H1 (cell line): ENCODE measurements at regions not wholly inside any gene's neighbourhood (a gene's known extent, or its start where the extent isn't known, plus 50 kb on each side); places are given as distances from the start of the nearest gene placed in this dataset.

Experiments used
- EGR1 ChIP-seq: IDR thresholded peaks from 2 replicates; pipeline ENCODE4 v1.6.1; 2011; ENCODE audit warnings: low read depth, low read length, borderline replicate concordance
- EZH2 ChIP-seq: fragments of 200-600 bp; sonication (generic); IDR thresholded peaks from 2 replicates; pipeline ENCODE4 v1.7.1; 2012; ENCODE audit warnings: low read depth, mild to moderate bottlenecking, moderate library complexity, low read length, inconsistent platforms; ENCODE audit not compliant: severe bottlenecking
- POLR2A ChIP-seq, 2 experiments: IDR thresholded peaks; 1 replicate in 1 of 2; 2 replicates in 1 of 2; pipeline ENCODE4 v1.6.1; 2011; ENCODE audit warnings: low read depth in 2 of 2, low read length in 2 of 2, mild to moderate bottlenecking in 2 of 2; ENCODE audit errors: control extremely low read depth in 1 of 2
- YY1 ChIP-seq: IDR thresholded peaks from 2 replicates; pipeline ENCODE4 v1.6.1; 2011; ENCODE audit warnings: low read depth, mild to moderate bottlenecking, low read length
- TF ChIP-seq, protein P1 (sequence below), 3 experiments: IDR thresholded peaks; 1 replicate in 2 of 3; 2 replicates in 1 of 3; pipeline versions ENCODE4 v1.5.1 to v1.6.1; 2011; ENCODE audit warnings: low read length in 3 of 3, mild to moderate bottlenecking in 3 of 3, inconsistent platforms in 2 of 3, low read depth in 1 of 3, moderate library complexity in 1 of 3; ENCODE audit not compliant: insufficient read depth in 1 of 3; ENCODE audit errors: control extremely low read depth in 1 of 3

DNA sequence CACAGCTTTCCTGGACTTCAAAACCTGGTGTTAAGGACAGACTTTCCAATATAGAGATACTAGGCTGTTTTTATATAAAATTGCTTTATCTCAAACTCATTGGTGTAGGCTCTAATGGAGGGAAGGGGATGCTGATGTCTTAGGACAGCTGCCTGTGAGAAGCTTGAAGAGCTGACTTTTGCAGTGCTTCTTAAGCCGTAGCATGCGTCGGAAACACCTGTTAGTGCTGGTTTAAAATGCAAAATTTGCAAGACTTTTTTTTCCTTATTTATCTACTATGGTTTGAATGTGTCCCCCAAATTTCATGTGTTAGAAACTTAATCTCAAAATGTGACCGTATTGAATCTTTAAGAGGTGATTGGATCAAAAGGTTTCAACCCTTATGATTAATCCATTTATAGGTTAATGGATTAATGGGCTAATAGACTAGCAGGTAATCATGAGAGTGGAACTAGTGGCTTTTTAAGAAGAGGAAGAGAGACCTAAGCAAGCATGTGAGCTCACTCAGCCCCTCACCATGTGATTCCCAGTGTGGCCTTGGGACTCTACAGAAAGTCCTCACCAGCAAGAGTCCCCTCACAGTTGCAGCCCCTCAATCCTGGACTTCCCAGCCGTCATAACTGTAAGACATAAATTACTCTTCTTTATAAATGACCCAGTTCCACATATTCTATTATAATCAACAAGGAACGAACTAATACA is 60.9 kb upstream of the FUT8 start:
- TF ChIP-seq POLR2A (IDR thresholded peaks at IDR 0.05; ENCODE audit: control extremely low read depth in 1 of 2, low read depth in 2 of 2, low read length in 2 of 2), result no peak
- no peak for TF ChIP-seq EGR1
- TF ChIP-seq, protein P1, sequence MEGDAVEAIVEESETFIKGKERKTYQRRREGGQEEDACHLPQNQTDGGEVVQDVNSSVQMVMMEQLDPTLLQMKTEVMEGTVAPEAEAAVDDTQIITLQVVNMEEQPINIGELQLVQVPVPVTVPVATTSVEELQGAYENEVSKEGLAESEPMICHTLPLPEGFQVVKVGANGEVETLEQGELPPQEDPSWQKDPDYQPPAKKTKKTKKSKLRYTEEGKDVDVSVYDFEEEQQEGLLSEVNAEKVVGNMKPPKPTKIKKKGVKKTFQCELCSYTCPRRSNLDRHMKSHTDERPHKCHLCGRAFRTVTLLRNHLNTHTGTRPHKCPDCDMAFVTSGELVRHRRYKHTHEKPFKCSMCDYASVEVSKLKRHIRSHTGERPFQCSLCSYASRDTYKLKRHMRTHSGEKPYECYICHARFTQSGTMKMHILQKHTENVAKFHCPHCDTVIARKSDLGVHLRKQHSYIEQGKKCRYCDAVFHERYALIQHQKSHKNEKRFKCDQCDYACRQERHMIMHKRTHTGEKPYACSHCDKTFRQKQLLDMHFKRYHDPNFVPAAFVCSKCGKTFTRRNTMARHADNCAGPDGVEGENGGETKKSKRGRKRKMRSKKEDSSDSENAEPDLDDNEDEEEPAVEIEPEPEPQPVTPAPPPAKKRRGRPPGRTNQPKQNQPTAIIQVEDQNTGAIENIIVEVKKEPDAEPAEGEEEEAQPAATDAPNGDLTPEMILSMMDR (IDR thresholded peaks at IDR 0.05; ENCODE audit: control extremely low read depth in 1 of 3, insufficient read depth in 1 of 3, low read depth in 1 of 3, low read length in 3 of 3), result no peak
- TF ChIP-seq YY1, result no peak
- no peak for TF ChIP-seq EZH2
